DND-41 (cell line): ENCODE measurements at regions not wholly inside any gene's neighbourhood (a gene's known extent, or its start where the extent isn't known, plus 50 kb on each side); places are given as distances from the start of the nearest gene placed in this dataset.
A peak's percentile ranks its signal among the peaks of the same experiment; 100 is the strongest.

Experiments used
- ATAC-seq: fragments of 200-7000 bp; cut with Tn5 transposase; 3 replicates; pipeline ENCODE4 v1.9.1; 2021; ENCODE audit warnings: low read depth; ENCODE audit not compliant: insufficient read depth
- DNase-seq: peaks from one replicate; pipeline ENCODE4 v3.0.0-alpha.2; 2020
- H2AFZ ChIP-seq: 2 replicates; pipeline ENCODE4 v1.6.0; 2012; ENCODE audit warnings: low read depth, low read length
- H3K27ac ChIP-seq: 2 replicates; pipeline ENCODE4 v1.5.1; 2012; ENCODE audit warnings: low read length, inconsistent platforms
- H3K27me3 ChIP-seq: fragments of 200-600 bp; sonication (generic); 2 replicates; pipeline ENCODE4 v1.6.0; 2012; ENCODE audit warnings: low read length, mild to moderate bottlenecking, inconsistent platforms; ENCODE audit not compliant: insufficient read depth, poor library complexity
- H3K36me3 ChIP-seq: 2 replicates; pipeline ENCODE4 v1.5.1; 2012; ENCODE audit warnings: low read length, inconsistent platforms; ENCODE audit not compliant: insufficient read depth
- H3K4me1 ChIP-seq: 2 replicates; pipeline ENCODE4 v1.5.1; 2012; ENCODE audit warnings: mild to moderate bottlenecking, low read length; ENCODE audit not compliant: insufficient read depth
- H3K4me2 ChIP-seq: 2 replicates; pipeline ENCODE4 v1.6.0; 2012; ENCODE audit warnings: mild to moderate bottlenecking, moderate library complexity, low read length, inconsistent platforms; ENCODE audit not compliant: insufficient read depth
- H3K4me3 ChIP-seq, 2 experiments: fragments of 200-600 bp in 1 of 2; shearing (Covaris generic) in 1 of 2; 2 replicates each; pipeline ENCODE4 v1.5.1; 2012 to 2016; ENCODE audit warnings: inconsistent platforms in 2 of 2, low read length in 2 of 2, mild to moderate bottlenecking in 2 of 2, low read depth in 1 of 2, moderate library complexity in 1 of 2
- H3K79me2 ChIP-seq: 2 replicates; pipeline ENCODE4 v1.6.0; 2012; ENCODE audit warnings: low read length, inconsistent platforms; ENCODE audit not compliant: insufficient read depth
- H3K9ac ChIP-seq: 2 replicates; pipeline ENCODE4 v1.6.0; 2012; ENCODE audit warnings: low read depth, mild to moderate bottlenecking, inconsistent platforms, low read length, moderate library complexity
- H3K9me3 ChIP-seq: 2 replicates; pipeline ENCODE4 v1.5.1; 2012; ENCODE audit warnings: low read length, moderate library complexity, mild to moderate bottlenecking, inconsistent platforms; ENCODE audit not compliant: insufficient read depth, severe bottlenecking
- H4K20me1 ChIP-seq: 2 replicates; pipeline ENCODE4 v1.6.0; 2012; ENCODE audit warnings: low read length; ENCODE audit not compliant: insufficient read depth
- CTCF ChIP-seq: IDR thresholded peaks from 2 replicates; pipeline ENCODE4 v1.5.1; 2012; ENCODE audit warnings: borderline replicate concordance, low read length, moderate library complexity, mild to moderate bottlenecking; ENCODE audit not compliant: poor library complexity, severe bottlenecking; ENCODE audit errors: extremely low read depth
- EZH2 ChIP-seq: IDR thresholded peaks from 3 replicates; pipeline ENCODE4 v1.6.1; 2012; ENCODE audit warnings: borderline replicate concordance, low read depth, mild to moderate bottlenecking, moderate library complexity, low read length, inconsistent platforms; ENCODE audit not compliant: severe bottlenecking

- H3K27me3 ChIP-seq, result no peaks in the 10 kb centered on the region
- DNase-seq, result no peak
Measured at GRCh38 chr17:17398188-17398942, 78.4 kb upstream of the MED9 start.

GRCh38 chr17:17398943-17399926, 77.6 kb upstream of the MED9 start:
- H3K36me3 ChIP-seq, result no peaks in the 10 kb centered on the region
- DNase-seq (peak; percentile 45), ATAC-seq (no peak)
- H3K4me2 ChIP-seq, result 0 out of 2 replicates have a peak overlapping the region, but pooled peaks have one; percentile 8
- no peaks in the 10 kb centered on the region for H3K79me2 ChIP-seq
- 0 out of 2 replicates have a peak overlapping the region, but pooled peaks have one; percentile 7 for H2AFZ ChIP-seq
- no peaks in the 10 kb centered on the region for H3K27me3 ChIP-seq
- peaks cover 97% of the 10 kb centered on the region for H3K4me1 ChIP-seq
- peak overlapping the region; percentile 88 for H3K27ac ChIP-seq
- peak; percentile 3 for TF ChIP-seq CTCF
- TF ChIP-seq EZH2, result no peak
- H3K4me3 ChIP-seq, result no peak overlapping the region
- H4K20me1 ChIP-seq, result no peaks in the 10 kb centered on the region
- peak overlapping the region; percentile 17 for H3K9ac ChIP-seq
- no peaks in the 10 kb centered on the region for H3K9me3 ChIP-seq

More at GRCh38 chr17:17398188-17398942, 78.4 kb upstream of the MED9 start:
- Histone ChIP-seq H3K27ac (peak overlapping the region; percentile 88), H2AFZ (no peak overlapping the region), H3K9ac (peak overlapping the region; percentile 17; the same call in 1 of the 2 replicates), H4K20me1 (no peaks in the 10 kb centered on the region), H3K9me3 (no peaks in the 10 kb centered on the region), H3K36me3 (no peaks in the 10 kb centered on the region), H3K4me3 (no peak overlapping the region), H3K79me2 (peaks cover 4% of the 10 kb centered on the region; the same call in 1 of the 2 replicates), H3K4me2 (0 out of 2 replicates have a peak overlapping the region, but pooled peaks have one; percentile 8), H3K4me1 (peaks cover 98% of the 10 kb centered on the region)
- no peak for TF ChIP-seq CTCF
- TF ChIP-seq EZH2, result no peak
- ATAC-seq, result no peak

GRCh38 chr17:17400070-17400469, 76.7 kb upstream of the MED9 start:
- no peaks in the 10 kb centered on the region for H3K36me3 ChIP-seq
- TF ChIP-seq CTCF (no peak), EZH2 (no peak)
- peak overlapping the region; percentile 17 for H3K9ac ChIP-seq
- no peak overlapping the region for H3K4me3 ChIP-seq
- no peaks in the 10 kb centered on the region for H3K79me2 ChIP-seq
- ATAC-seq, result no peak
- H3K27ac ChIP-seq, result peak overlapping the region; percentile 88
- no peak overlapping the region for H3K4me2 ChIP-seq
- no peaks in the 10 kb centered on the region for H3K9me3 ChIP-seq
- H2AFZ ChIP-seq, result 0 out of 2 replicates have a peak overlapping the region, but pooled peaks have one; percentile 12
- DNase-seq, result no peak
- peaks cover 97% of the 10 kb centered on the region for H3K4me1 ChIP-seq
- no peaks in the 10 kb centered on the region for H4K20me1 ChIP-seq
- H3K27me3 ChIP-seq, result no peaks in the 10 kb centered on the region
